Spleen (tissue), 11 donors: ENCODE measurements at regions not wholly inside any gene's neighbourhood (a gene's known extent, or its start where the extent isn't known, plus 50 kb on each side); places are given as distances from the start of the nearest gene placed in this dataset.

Source experiments
- DNase-seq: peaks from one replicate; pipeline ENCODE4 v3.0.0-alpha.2; 2020
- H3K27ac ChIP-seq, 8 donors: fragments of 200-600 bp; sonication (generic) in 7 of 8; 1 replicate in 4 of 8; 2 replicates in 4 of 8; pipeline versions ENCODE4 v1.5.0 to v1.8.0; 2016 to 2021; ENCODE audit warnings: inconsistent platforms in 4 of 8, mild to moderate bottlenecking in 4 of 8, moderate library complexity in 1 of 8
- H3K27me3 ChIP-seq, 7 donors: fragments of 200-600 bp; sonication (generic) in 6 of 7; replicated peaks in 1 of 7; 1 replicate in 4 of 7; 2 replicates in 3 of 7; pipeline versions ENCODE4 v1.5.0 to v1.8.0; 2016 to 2021; ENCODE audit warnings: inconsistent platforms in 3 of 7, mild to moderate bottlenecking in 1 of 7
- H3K36me3 ChIP-seq, 6 donors: fragments of 200-600 bp; sonication (generic) in 5 of 6; 1 replicate in 4 of 6; 2 replicates in 2 of 6; pipeline versions ENCODE4 v1.5.0 to v1.8.0; 2016 to 2021; ENCODE audit warnings: inconsistent platforms in 2 of 6
- H3K4me1 ChIP-seq, 6 donors: fragments of 200-600 bp; sonication (generic) in 5 of 6; 1 replicate in 3 of 6; 2 replicates in 3 of 6; pipeline versions ENCODE4 v1.5.0 to v1.8.0; 2016 to 2021; ENCODE audit warnings: inconsistent platforms in 3 of 6
- H3K4me3 ChIP-seq, 8 donors: fragments of 200-600 bp; sonication (generic) in 7 of 8; 1 replicate in 4 of 8; 2 replicates in 4 of 8; pipeline versions ENCODE4 v1.5.0 to v1.8.0; 2016 to 2021; ENCODE audit warnings: inconsistent platforms in 4 of 8, mild to moderate bottlenecking in 4 of 8, moderate library complexity in 2 of 8
- H3K9me3 ChIP-seq, 8 donors: fragments of 200-600 bp; sonication (generic) in 7 of 8; 1 replicate in 4 of 8; 2 replicates in 4 of 8; pipeline versions ENCODE4 v1.5.0 to v1.8.0; 2016 to 2021; ENCODE audit warnings: inconsistent platforms in 4 of 8
- POLR2A ChIP-seq, 3 donors: fragments of 450-650 bp; IDR thresholded peaks; one replicate each; pipeline ENCODE4 v1.5.1; 2017; ENCODE audit warnings: antibody characterized with exemption in 3 of 3, mild to moderate bottlenecking in 1 of 3
- POLR2AphosphoS5 ChIP-seq, 3 donors: sonication (generic); formaldehyde crosslinking; IDR thresholded peaks; one replicate each; pipeline ENCODE4 v1.5.1; 2017; ENCODE audit warnings: antibody characterized with exemption in 3 of 3
- WGBS, 5 donors: extraction: QIAGEN DNeasy Blood & Tissue Kit in 3 of 5; methylation state at CpG; one replicate each; pipeline versions ENCODE4 v1.1.5 to v1.1.7; 2013 to 2018; 5-methylcytosine and 5-hydroxymethylcytosine counted together
- intact Hi-C: fragments of 100-400 bp; cut with DNase I; formaldehyde crosslinking; loops from one replicate; pipeline ENCODE4 v1.15.0; 2023; ENCODE audit warnings: low total_unique reads
- TF ChIP-seq, protein P1 (sequence below), 11 experiments: fragments of 200-600 bp in 7 of 11; fragments of 450-650 bp in 4 of 11; sonication (generic) in 4 of 11; IDR thresholded peaks in 8 of 11; conservative IDR thresholded peaks in 3 of 11; 1 replicate in 7 of 11; 2 replicates in 4 of 11; pipeline versions ENCODE4 v1.4.0 to v1.8.0; 2016 to 2021; ENCODE audit warnings: antibody characterized with exemption in 11 of 11, inconsistent platforms in 4 of 11, mild to moderate bottlenecking in 1 of 11
- donor health status: healthy with polysubstance abuse.
- donor health status: DM: no; HTN: no; CAD: no; lungs with moderate emphysema.
- donor health status: DM: no; HTN: no; CAD: no.
- donor health status: Bipolar disorder and iron deficiency.
- donor health status: healthy.
- donor health status: DM: no; HTN: no; CAD: no.
- donor health status: DM: yes; HTN: yes; CAD: no.

- WGBS, 5 donors: 79 to 91% (median 84%) methylated on average over 11 to 13 of the region's 13 CpGs
- H3K27me3 ChIP-seq: peaks cover 0 to 89% (median 56%) of the 10 kb centered on the region in 7 donors
- intact Hi-C loops: no loop called here
Observed at GRCh38 chr7:1291357-1291689, 58.7 kb downstream of the UNCX start.

DNA sequence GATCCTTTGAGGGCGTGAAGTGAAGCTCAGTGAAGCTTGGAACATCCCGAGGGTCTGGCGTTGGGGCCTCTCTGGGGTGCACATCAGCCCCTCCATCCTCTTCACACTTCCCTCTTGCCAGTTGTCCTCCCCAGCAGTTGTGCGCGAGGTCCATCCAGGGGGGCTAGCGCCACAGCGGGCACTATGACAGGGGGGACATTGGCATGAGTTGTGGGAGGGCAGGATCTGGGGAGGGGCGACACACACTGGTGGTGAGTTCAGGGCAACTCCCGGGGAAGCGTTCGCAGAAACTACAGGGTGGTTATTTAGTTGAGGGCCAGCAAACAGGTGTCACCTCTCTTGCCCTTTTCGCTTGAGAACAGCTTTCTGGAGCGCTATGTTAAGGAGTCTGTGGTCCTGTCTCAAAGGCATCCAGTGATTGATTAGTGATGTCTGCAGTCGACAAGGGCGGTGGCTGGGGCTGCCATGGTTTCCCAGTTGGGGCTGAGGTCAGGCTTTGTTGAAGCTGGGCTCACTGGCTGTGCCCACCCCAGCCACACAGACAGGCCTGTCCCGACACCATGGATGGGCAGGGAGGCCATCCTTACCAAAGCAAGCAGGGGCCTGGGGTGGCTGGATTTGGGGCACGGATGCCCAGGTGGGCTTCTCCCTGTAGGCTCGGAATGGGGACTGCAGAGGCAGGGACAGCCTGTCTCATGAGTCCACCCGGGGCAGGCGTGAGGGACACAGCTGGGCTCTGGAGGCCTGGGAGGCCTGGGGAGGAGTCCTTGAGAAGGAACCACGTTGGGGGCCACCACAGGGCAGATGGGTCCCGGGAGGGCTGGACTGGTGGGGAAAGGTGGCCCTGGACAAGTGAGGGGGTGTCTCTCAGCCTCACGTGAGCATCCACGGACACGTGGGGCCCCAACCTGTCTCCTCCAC is 59.4 kb downstream of the UNCX start:
- Histone ChIP-seq H3K4me1 (peaks cover 10 to 21% (median 17%) of the 10 kb centered on the region in 6 donors), H3K36me3 (no peaks in the 10 kb centered on the region), H3K4me3 (no peak overlapping the region), H3K27ac (no peak overlapping the region), H3K9me3 (no peaks in the 10 kb centered on the region), H3K27me3 (peaks cover 0 to 91% (median 62%) of the 10 kb centered on the region in 7 donors)
- TF ChIP-seq, protein P1, sequence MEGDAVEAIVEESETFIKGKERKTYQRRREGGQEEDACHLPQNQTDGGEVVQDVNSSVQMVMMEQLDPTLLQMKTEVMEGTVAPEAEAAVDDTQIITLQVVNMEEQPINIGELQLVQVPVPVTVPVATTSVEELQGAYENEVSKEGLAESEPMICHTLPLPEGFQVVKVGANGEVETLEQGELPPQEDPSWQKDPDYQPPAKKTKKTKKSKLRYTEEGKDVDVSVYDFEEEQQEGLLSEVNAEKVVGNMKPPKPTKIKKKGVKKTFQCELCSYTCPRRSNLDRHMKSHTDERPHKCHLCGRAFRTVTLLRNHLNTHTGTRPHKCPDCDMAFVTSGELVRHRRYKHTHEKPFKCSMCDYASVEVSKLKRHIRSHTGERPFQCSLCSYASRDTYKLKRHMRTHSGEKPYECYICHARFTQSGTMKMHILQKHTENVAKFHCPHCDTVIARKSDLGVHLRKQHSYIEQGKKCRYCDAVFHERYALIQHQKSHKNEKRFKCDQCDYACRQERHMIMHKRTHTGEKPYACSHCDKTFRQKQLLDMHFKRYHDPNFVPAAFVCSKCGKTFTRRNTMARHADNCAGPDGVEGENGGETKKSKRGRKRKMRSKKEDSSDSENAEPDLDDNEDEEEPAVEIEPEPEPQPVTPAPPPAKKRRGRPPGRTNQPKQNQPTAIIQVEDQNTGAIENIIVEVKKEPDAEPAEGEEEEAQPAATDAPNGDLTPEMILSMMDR (IDR thresholded peaks at IDR 0.05 in 8 of 11, conservative IDR thresholded peaks at IDR 0.05 in 3 of 11): no peak
- no peak for TF ChIP-seq POLR2A (IDR thresholded peaks at IDR 0.05)
- TF ChIP-seq POLR2AphosphoS5 (IDR thresholded peaks at IDR 0.05): no peak
- intact Hi-C loops: no loop called here
- 68 to 83% (median 79%) methylated on average over 20 to 25 of the region's 25 CpGs for WGBS, 5 donors
- peak; percentile 69 for DNase-seq

More at GRCh38 chr7:1291357-1291689, 58.7 kb downstream of the UNCX start:
- DNase-seq: peak; percentile 56
- H3K27ac ChIP-seq: no peak overlapping the region
- H3K4me3 ChIP-seq: no peak overlapping the region
- no peaks in the 10 kb centered on the region for H3K9me3 ChIP-seq
- H3K4me1 ChIP-seq: peaks cover 10 to 21% (median 17%) of the 10 kb centered on the region in 6 donors
- TF ChIP-seq POLR2A (IDR thresholded peaks at IDR 0.05): no peak
- TF ChIP-seq, protein P1 (IDR thresholded peaks at IDR 0.05 in 8 of 11, conservative IDR thresholded peaks at IDR 0.05 in 3 of 11): no peak
- no peak for TF ChIP-seq POLR2AphosphoS5 (IDR thresholded peaks at IDR 0.05)
- H3K36me3 ChIP-seq: no peaks in the 10 kb centered on the region

DNA sequence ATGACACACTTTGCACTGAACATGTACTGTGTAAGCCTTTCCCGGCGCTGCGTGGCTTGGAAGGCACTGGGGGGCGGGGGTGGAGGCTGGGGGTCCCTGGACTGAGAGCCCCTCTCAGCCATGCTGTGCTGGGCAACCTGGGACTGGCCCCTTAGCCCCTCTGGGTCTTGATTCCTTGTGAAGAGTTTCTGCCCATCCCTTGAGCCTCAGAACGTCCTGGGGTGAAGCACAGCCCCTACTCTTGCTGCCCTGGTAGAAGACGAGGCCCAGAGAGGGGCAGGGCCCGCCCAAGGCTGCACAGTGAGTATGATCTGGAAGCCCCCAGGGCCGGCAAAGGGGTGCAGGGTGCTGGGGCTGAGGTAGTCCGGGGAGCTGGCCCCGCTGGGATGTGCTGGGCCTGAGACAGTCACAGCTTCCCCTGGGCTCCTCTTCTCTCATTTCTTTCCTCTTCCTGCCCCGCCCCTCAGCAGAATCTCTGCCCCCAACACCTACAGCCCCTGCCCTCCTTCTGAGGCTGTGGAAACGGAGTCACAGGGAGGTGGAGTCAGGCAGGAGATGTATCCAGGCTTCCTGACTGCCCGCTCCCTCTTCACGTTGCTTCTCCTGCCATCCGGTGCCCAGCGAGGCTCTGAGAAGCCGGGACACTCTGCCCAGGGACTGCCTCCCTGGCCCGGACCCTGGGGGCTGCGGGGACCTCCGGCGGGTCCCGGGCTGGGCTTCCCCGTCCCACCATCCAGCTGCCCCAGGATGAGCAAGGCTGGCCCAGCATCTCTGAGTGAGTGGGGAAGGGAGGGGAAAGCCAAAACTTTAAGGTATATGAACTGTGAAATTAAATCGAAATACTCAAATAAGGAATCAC is 60.5 kb downstream of the UNCX start:
- intact Hi-C loops: no loop called here
- no peaks in the 10 kb centered on the region for H3K36me3 ChIP-seq
- H3K4me1 ChIP-seq: peaks cover 10 to 21% (median 17%) of the 10 kb centered on the region in 6 donors
- WGBS, 5 donors: 57 to 65% (median 59%) methylated on average over 21 to 24 of the region's 24 CpGs
- H3K9me3 ChIP-seq: no peaks in the 10 kb centered on the region
- peaks cover 0 to 91% (median 64%) of the 10 kb centered on the region in 7 donors for H3K27me3 ChIP-seq
- TF ChIP-seq POLR2AphosphoS5 (IDR thresholded peaks at IDR 0.05): no peak
- no peak for TF ChIP-seq POLR2A (IDR thresholded peaks at IDR 0.05)
- TF ChIP-seq, protein P1 (IDR thresholded peaks at IDR 0.05 in 8 of 11, conservative IDR thresholded peaks at IDR 0.05 in 3 of 11): no peak
- H3K4me3 ChIP-seq: no peak overlapping the region
- DNase-seq: peak; percentile 59
- H3K27ac ChIP-seq: no peak overlapping the region
